Left ventricle myocardium superior (tissue), 1 donor: ENCODE measurements at regions not wholly inside any gene's neighbourhood (a gene's known extent, or its start where the extent isn't known, plus 50 kb on each side); places are given as distances from the start of the nearest gene placed in this dataset.

Experiments
- ATAC-seq: fragments of 200-7000 bp; cut with Tn5 transposase; one replicate; pipeline ENCODE4 v1.9.1; 2020; ENCODE audit warnings: mild to moderate bottlenecking, moderate library complexity
- DNase-seq: peaks from one replicate; pipeline ENCODE4 v3.0.0-alpha.2; 2020
- intact Hi-C: fragments of 100-400 bp; cut with micrococcal nuclease; formaldehyde crosslinking; loops from one replicate; pipeline ENCODE4 v1.11.0; 2022
- donor health status: DM: no; HTN: yes; CAD: no; lungs with severe emphysema.

DNA sequence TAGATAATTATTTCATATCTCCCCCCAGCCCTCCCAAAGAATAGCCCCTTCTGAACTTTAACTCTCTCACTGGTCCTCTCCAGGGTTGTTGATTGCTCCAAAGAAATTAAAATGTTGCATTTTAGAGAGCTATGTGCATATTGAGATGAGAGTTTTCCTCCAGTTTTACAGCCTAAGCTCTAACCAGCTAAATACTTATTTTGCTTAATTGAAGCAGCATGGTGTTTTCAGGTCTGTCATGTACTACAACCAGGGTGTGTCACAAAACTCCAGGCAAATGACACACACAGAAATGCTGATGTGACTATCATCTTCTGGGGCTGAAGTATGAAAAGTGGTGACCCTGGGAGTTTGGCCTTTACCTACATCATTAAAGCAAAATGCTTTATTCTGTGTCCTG is 196.8 kb upstream of the STXBP5 start:
- ATAC-seq (no peak), DNase-seq (no peak)
- intact Hi-C loops = no loop called here

DNA sequence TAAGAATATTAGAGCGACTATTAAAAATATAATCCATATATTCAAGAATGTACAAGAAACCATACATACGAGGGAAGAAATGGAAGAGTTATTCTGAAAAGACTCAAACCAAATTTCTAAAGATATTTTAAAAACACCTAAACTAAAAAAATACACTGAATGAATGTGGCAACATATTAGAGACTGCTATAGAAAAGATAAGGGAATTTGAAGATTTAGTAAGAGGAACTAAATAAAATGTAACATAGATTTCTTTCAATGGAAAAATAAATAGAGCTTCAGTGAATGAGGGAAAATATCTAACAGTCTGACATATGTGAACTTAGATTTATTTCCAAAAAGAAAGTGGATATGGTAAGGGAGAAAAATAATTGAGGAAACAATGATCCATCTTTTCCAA is 194.9 kb upstream of the STXBP5 start:
- no peak for ATAC-seq

DNA sequence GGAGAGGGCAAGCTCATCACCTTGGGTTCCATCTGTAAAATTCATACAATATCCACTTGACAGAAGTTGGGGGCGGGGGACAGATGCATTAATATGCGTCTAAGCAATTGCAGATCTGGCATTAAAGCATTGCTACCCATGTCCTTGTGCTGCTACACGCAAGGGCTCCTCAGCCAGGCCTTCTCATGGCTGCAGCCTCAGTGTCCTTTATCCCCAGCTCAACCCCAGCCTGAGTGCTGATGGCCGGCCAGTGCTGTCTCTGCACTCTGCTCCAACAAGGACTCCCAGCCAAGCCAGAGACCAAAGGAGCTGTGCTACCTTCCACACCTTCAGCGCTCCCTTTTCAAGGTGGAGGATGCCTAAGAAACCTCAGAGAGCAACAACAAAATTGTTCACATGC is 188.5 kb upstream of the STXBP5 start:
- DNase-seq = no peak
- ATAC-seq = no peak
- intact Hi-C loops = no loop called here

More for the DNA sequence above, 194.9 kb upstream of the STXBP5 start:
- no peak for DNase-seq
- intact Hi-C loops = no loop called here

DNA sequence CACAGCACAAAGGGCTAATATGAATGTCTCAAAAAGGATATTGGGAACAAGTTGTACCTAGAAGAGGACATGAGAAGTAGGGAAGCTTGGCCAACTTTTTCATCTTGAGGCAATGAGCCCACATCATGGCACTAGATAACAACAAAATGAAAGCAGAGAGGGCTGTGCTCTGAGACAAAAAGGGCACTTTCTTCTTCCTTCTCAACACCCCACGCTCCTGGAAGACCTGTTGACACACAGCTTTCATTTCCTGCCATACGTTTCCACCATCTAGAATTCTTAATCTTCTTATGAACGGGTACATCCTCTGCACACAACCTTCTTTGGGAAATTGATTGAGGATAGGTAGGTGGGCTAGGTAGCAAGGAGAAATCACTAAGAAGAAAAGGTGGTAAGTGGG is 187.8 kb upstream of the STXBP5 start:
- no peak for DNase-seq
- no peak for ATAC-seq
- intact Hi-C loops = no loop called here

DNA sequence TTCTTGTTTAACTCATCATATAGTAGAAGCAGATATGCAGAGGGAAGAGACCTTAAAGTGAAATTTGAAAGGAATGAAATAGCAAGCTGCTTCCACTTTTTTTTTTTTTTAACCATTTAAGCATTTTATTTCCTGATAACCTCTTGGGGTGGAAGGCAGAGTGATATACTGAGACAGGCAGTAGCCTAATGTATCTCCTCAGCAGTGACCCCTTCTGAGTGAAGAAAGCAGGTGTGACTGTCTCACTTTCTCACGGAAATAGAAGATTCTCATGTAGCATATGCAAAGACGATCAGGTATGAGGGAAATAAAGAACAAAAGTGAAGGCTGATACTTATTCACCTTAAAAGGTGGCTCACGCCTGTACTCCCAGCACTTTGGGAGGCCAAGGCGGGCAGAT is 187.1 kb upstream of the STXBP5 start:
- DNase-seq (no peak), ATAC-seq (no peak)
- intact Hi-C loops = no loop called here

DNA sequence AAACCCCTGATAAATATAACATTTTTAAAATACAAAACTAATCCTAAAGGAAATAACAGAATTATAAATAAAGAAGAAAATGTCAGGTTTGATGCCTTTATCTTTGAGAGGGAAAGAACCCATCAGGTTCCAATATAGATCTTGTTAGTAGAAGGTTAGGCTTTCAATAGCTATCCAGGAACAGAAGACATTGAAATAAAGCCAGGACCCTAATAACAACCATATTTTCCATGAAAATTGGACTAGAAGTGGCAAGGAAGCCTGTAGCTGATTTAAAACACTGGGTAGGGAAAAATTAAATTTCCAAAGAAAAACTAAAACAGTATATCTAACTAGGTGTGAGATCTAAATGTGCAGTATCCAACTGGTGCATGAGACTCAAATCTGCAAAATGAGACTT is 185.2 kb upstream of the STXBP5 start:
- intact Hi-C loops = no loop called here
- ATAC-seq (no peak), DNase-seq (no peak)

DNA sequence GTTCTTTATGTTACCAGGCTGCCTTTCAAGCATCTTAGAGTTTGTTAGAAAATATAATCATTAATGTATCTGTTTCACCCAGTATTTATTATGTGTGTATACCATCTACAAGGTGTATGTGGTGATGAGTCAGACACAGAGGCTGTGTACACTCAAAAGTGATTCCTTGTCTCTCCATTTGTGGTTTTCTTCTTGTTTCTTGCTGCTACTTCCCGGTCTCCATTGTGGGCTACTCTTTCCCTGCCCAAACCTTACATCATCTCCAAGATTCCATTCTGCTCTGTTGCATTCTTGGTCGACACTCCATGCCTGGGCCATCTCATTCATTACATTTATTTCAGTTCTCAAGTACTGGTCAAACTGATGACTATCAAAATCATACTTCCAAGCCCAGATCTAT is 182.2 kb upstream of the STXBP5 start:
- DNase-seq (no peak), ATAC-seq (no peak)
- intact Hi-C loops = no loop called here

DNA sequence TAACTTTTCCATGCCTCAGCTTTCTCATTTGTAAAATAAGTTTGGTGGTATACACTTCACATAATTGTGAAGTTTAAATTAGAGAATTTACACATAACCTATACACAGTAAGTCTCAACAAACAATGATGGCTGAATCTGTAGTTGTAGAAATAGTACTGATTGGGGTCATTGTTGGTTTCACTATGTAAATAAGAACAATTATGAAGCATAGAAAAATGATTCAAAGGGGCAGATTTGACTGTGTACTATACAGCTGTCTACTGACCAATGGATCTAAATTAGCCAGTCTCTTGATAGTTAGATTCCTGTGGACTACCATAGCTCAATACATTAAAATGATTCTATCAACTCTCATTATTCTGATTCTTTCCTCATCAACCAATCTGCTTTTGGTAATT is 181.1 kb upstream of the STXBP5 start:
- intact Hi-C loops = no loop called here
- ATAC-seq (no peak), DNase-seq (no peak)

DNA sequence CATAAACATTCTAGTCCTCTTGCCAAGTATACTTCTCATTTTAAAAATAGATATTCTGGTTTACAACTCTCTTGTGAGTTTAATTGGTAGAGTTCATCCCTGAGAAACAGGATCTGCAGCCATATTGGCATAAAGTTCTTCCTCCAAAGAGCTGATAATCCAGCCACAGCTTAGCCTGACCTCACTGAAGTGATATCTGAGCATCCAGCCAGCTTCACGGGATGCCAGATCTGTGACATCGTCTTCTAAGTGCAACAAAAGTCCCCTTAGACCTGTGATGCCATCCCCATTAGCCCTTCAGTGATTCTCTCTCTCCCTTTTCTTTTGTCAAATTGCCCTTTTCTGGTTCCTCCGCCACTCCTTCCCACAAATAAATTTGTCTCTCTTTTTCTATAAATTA is 180.6 kb upstream of the STXBP5 start:
- intact Hi-C loops = no loop called here
- ATAC-seq = no peak
- DNase-seq = no peak

DNA sequence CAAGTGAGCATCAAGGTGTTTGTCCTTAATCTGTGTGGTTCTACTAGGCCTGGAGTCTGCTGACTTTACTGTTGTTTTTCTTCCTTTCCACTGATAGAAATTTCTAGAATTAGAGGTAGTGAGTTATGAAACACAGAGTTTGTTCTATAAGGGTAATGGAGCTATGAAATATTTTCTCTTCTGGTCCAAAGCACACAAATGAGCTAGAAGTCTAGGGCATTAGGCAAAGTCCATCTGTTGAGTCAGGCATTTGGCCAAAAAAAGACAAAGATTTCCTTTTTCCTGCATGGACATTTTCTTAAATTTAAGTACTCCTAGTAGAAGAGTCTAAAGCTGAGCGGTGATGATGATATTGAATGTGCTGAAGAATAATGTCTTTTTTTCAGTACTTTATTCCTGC is 174.3 kb upstream of the STXBP5 start:
- intact Hi-C loops = no loop called here
- ATAC-seq (no peak), DNase-seq (no peak)

DNA sequence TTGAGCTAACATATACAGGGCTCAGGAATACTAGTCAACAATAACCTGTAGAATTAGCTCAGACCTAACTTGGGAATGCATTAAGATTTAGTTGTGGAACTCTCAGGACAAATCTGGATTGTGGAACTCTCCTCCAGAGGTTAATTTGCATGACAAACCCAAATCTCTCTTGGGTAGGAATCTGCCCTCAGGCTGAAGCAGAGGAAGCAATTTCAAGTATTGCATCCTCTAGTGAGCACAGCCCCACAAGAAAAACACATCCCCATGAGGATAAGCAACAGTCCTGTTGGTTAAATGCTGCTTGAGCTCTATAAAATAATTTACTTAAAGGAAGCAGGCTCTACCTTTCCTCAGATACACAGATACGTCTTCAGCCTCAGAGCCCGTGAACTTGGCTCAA is 170.9 kb upstream of the STXBP5 start:
- intact Hi-C loops = no loop called here
- DNase-seq = no peak
- no peak for ATAC-seq

DNA sequence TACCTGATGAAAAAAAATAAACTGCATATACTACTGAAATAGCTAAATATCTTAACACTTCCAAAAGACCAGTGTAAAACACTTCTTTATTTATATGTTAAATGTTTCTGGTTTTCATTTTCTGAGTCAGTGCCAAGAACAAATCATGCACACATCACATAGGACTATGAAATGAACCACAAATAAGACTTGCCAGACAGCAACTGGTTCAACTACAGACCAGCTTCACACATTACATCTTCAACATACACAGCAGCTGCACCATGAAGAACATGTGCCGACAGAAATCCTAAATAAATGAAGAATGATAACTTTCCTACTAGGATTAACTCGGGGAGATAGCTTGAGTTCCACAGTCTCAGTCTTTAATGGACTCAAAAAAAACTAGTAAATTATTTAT is 168.3 kb upstream of the STXBP5 start:
- DNase-seq = no peak

DNA sequence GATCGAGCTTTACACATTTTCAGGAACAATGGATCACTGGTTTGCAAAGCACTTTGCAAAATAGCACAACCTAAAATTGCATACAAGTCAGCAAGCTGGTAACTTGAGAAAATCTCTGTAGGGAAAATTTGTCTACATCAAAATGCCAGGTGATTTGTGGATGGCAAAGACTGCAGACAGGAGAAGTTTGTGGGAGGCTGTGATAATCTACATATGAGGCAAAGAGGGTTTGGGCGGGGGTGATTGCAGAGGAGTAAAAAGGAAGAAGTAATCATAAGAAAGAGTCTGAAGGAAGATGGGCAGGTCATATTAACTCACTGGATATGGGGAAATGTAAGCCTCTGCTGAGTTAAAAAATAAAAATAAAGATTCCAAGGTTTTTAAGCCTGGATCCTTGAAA is 166.3 kb upstream of the STXBP5 start:
- ATAC-seq (no peak), DNase-seq (no peak)
- intact Hi-C loops = no loop called here

More for the DNA sequence above, 168.3 kb upstream of the STXBP5 start:
- intact Hi-C loops = no loop called here
- no peak for ATAC-seq

DNA sequence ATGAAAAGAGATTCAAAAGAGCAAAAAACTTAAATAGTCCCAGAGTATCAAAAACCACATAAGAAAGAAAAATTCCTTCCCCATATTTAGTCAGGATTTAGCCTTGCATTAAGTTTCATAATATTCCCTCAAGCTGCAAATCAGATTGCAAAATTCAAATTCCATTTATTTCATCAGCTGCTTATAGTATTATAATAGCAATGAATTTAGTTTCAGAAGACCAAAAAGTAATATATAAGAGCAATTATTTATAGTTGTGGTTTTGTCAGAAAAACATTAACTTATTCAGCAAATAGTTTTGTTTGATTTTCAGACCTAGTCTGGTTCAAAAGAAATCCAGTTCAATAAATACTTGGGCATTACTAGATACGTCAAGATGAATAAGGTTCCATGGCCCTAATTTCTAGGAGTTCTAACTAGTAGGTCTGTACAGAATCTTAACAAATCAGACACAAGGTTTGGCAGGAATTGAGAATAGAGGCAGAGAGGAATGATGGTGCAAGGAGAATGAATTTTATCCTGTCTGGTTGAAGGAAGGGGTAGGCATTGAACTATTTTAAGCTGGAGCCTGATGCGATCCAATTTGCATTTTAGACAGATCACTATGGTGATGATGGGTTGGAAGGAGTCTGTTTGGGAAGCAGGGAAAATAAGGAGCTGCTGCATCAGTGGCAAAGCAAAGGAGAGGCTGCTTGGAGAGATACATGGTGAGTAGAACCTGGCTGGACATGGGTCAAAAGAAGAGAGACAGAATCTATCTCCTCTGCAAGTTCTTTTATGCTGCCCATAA is 163.9 kb upstream of the STXBP5 start:
- DNase-seq = no peak
- ATAC-seq = no peak
- intact Hi-C loops = no loop called here

DNA sequence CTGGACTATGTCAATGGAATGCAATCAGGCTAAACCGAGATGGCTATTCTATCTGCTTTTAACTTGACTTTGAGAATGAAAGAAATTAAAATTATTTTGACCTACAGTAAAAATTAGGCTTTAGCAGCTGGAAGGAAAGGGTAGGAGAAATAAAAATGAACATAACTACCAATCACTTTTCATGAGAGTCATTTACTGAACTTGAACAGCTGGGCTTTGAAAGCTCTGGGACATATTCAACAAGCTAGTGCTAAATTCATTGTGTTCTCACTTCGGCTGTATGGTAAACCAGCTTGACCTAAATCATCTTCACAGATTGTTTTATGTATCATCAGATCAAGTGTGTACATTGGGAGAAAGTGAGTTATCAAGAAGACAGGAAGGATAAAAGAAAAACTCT is 161.5 kb upstream of the STXBP5 start:
- ATAC-seq = no peak
- intact Hi-C loops = no loop called here
- no peak for DNase-seq

DNA sequence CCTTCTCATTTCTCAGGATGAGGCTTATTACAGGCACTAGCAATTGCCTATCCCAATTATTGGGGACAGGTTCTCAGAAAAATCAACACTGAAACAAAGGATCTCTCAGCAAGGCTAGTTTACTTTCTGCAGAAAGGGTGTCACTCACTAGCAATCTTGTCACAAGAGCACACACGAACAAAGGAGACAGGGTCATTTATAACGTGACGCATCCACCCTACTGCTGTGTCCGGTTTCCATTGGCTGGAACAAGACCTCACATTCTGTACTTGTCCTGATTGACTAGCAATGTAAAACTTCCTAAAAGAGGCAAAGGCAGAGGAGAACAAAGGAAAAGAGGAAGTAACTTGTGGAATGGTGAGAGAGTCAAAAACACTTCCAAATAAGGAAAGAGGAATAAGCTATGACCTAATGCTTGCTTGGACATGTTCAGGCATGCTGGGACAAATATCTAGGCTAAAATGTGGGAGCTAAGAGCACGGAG is 160.2 kb upstream of the STXBP5 start:
- intact Hi-C loops = no loop called here
- no peak for ATAC-seq
- DNase-seq = no peak

DNA sequence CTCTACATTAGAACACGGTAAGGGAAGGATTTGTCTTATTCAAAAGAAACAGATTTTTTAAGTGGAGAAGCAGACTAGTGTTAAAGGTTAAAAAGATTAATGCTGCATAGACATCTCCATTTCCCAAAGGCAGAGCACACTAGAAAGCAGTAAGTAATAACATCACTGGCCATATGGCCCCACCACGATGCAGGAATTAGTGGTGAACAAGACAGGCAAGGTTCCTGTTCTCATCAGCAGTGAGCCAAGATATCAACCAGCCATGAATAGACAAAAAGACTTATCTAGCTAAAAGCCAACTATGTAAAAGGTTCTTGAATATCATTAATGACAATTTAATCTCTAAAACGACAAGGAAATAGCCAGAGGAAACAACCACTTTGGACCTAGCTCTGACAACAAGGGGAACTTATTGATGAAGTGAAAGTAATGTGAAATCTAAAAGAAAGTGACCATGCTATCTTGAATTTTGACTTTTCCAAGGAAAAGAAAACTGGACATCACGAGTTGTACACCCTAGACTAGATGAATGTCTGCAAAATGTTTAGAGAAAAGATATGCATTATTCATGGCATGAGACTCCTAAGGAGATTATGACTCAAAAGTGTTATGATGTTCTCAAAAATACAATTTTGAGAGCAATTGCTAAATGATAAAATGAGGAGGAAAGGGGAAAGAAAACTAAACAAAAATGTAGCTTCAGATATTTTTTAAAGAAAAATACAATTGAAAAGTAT is 157.9 kb upstream of the STXBP5 start:
- ATAC-seq (no peak), DNase-seq (no peak)
- intact Hi-C loops = no loop called here

DNA sequence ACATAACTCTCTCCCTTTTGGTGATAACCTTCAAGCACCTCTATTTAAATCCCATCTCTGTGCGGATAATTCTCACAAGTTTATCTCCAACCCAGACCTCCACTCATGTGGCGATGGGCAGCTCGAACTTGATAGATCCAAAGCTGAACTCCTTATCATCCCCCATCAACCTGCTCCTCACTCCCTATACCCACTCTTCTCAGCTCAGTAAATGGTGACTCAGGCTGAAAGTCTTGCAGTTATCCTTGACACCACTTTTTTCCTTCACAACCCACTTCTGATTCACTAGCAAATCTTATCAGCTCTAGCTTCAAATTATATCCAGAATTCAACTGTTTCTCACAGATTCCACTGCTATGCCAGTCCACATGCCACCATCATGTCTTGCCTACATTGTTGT is 155.3 kb upstream of the STXBP5 start:
- ATAC-seq (no peak), DNase-seq (no peak)
- intact Hi-C loops = no loop called here

DNA sequence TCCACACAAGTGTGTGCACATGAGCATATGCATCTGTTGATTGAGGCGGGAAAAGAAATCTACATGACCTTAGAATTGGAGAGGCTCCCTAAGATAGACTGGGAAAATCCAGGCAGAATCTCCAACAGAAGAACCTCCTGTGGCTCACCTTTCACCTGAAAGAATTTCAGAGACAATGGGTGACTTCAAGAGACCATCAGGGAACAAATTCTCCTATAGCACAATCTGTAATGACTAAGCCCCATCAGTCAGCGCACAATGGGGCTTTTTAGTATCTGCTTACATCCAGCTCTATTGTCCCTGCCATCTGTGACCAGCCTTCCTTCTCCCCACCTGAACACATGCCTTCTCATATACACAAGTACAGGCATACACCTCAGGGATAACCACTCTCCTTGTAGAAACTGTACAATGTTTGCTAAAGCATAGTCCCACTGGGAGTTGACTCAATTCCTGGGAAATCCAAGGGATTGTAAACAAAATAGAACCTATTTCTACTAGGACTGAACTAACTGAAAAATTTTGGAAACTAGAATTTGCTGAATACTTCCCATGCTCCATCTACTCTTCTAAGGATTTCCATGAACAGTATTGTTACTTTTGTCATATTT is 150.8 kb upstream of the STXBP5 start:
- ATAC-seq (no peak), DNase-seq (no peak)
- intact Hi-C loops = no loop called here

DNA sequence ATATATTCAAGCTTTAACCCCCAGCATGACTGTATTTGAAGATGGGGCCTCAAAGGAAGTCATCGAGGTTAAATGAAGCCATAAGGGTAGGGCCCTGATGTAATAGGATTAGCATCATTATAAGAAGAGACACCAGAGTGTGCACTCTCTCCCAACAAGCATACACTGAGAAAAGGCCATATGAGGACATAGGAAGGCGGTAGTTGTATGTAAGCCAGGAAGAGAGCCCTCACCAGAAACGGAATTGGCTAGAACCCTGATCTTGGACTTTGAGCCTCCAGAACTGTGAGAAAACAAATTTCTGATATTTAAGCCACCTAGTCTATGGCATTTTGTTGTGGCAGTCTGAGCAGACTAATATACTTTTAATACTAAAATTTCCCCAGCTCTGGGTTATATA is 150.1 kb upstream of the STXBP5 start:
- ATAC-seq (no peak), DNase-seq (no peak)
- intact Hi-C loops = no loop called here

DNA sequence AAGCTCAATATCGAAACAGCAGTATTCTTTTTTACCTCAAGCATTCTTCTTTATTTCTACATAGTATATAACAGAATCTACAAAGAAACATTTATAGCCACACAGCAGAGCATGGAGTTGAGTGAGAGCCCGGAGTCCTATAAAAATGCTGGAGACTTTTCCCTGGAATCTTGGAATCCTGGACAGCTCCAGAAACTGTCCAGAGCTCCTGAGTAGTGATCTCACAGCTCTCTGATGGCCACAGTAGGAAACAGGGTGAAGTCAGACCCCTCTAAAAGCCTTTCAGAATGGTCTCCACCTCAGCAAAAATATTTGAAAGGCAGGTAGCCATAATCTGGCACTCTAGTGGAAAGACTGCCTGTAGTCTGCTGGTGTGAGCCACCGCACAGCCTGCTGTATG is 149.3 kb upstream of the STXBP5 start:
- intact Hi-C loops = no loop called here
- ATAC-seq (no peak), DNase-seq (no peak)
